Ovary (tissue), 7 donors: ENCODE measurements at regions not wholly inside any gene's neighbourhood (a gene's known extent, or its start where the extent isn't known, plus 50 kb on each side); places are given as distances from the start of the nearest gene placed in this dataset.

Experiments
- DNase-seq, 5 donors: peaks; one replicate each; pipeline ENCODE4 v3.0.0-alpha.2; 2019 to 2020
- H3K27ac ChIP-seq, 2 donors: fragments of 200-600 bp; one replicate each; pipeline versions ENCODE4 v1.5.1 to v1.8.0; 2019 to 2022
- H3K27me3 ChIP-seq: fragments of 200-600 bp; one replicate; pipeline ENCODE4 v1.8.0; 2022
- H3K36me3 ChIP-seq: fragments of 200-600 bp; sonication (generic); one replicate; pipeline ENCODE4 v1.5.1; 2019
- H3K4me1 ChIP-seq: one replicate; pipeline ENCODE4 v1.8.1; 2013; ENCODE audit warnings: mild to moderate bottlenecking, moderate library complexity; ENCODE audit not compliant: insufficient read depth
- H3K4me3 ChIP-seq: fragments of 200-600 bp; sonication (generic); one replicate; pipeline ENCODE4 v1.5.1; 2017
- H3K9me3 ChIP-seq, 2 donors: fragments of 200-600 bp in 1 of 2; sonication (generic) in 1 of 2; one replicate each; pipeline versions ENCODE4 v1.5.1 to v1.8.1; 2013 to 2019; ENCODE audit warnings: mild to moderate bottlenecking in 1 of 2, moderate library complexity in 1 of 2
- CTCF ChIP-seq, 3 donors: fragments of 450-650 bp in 2 of 3; fragments of 200-600 bp in 1 of 3; IDR thresholded peaks; one replicate each; pipeline versions ENCODE4 v1.5.1 to v1.8.0; 2016 to 2022; ENCODE audit warnings: antibody characterized with exemption in 3 of 3, mild to moderate bottlenecking in 1 of 3
- EP300 ChIP-seq: sonication (generic); formaldehyde crosslinking; IDR thresholded peaks from one replicate; pipeline ENCODE4 v1.6.1; 2017; ENCODE audit warnings: antibody characterized with exemption
- POLR2A ChIP-seq: fragments of 450-650 bp; IDR thresholded peaks from one replicate; pipeline ENCODE4 v1.6.1; 2017; ENCODE audit warnings: antibody characterized with exemption, mild to moderate bottlenecking, moderate library complexity
- WGBS, 3 donors: extraction: QIAGEN DNeasy Blood & Tissue Kit in 1 of 3; methylation state at CpG; one replicate each; pipeline versions ENCODE4 v1.1.5 to v1.1.7; 2013 to 2017; 5-methylcytosine and 5-hydroxymethylcytosine counted together
- intact Hi-C, 4 donors: fragments of 100-400 bp; cut with DNase I; formaldehyde crosslinking; loops; one replicate each; pipeline versions ENCODE4 v1.11.0 to v1.15.1; 2022 to 2023
- donor health status: DM: no; HTN: no; CAD: no; lungs with moderate emphysema.
- donor health status: DM: no; HTN: no; CAD: no.
- donor health status: Bipolar disorder and iron deficiency.
- donor health status: DM: no; HTN: no; CAD: no.
- donor health status: DM: yes; HTN: yes; CAD: no.

- DNase-seq: no peak
- no peaks in the 10 kb centered on the region for H3K27me3 ChIP-seq
- H3K9me3 ChIP-seq: no peaks in the 10 kb centered on the region
- H3K27ac ChIP-seq: no peak overlapping the region
- no peak overlapping the region for H3K4me3 ChIP-seq
- H3K36me3 ChIP-seq: no peaks in the 10 kb centered on the region
- H3K4me1 ChIP-seq: no peaks in the 10 kb centered on the region
- intact Hi-C loops: no loop called here
- no peak for TF ChIP-seq CTCF (IDR thresholded peaks at IDR 0.05)
- WGBS, 3 donors: 89 to 93% (median 92%) methylated on average over 2 of the region's 2 CpGs
Observed at GRCh38 chr12:13716119-13716518, 265.3 kb downstream of the GRIN2B start.

- Histone ChIP-seq H3K27ac (no peak overlapping the region), H3K27me3 (no peaks in the 10 kb centered on the region), H3K36me3 (no peaks in the 10 kb centered on the region), H3K4me1 (no peaks in the 10 kb centered on the region), H3K9me3 (no peaks in the 10 kb centered on the region), H3K4me3 (no peak overlapping the region)
- DNase-seq: no peak
- TF ChIP-seq POLR2A: no peak
- no peak for TF ChIP-seq EP300
- TF ChIP-seq CTCF (IDR thresholded peaks at IDR 0.05): no peak
- WGBS, 3 donors: 55 to 63% (median 62%) methylated on average over 4 of the region's 4 CpGs
- intact Hi-C loops: no loop called here
Observed at GRCh38 chr12:13713556-13714410, 267.6 kb downstream of the GRIN2B start.

GRCh38 chr12:13707829-13708228, 273.6 kb downstream of the GRIN2B start:
- H3K27me3 ChIP-seq: no peaks in the 10 kb centered on the region
- H3K4me3 ChIP-seq: no peak overlapping the region
- intact Hi-C loops: no loop called here
- TF ChIP-seq CTCF (IDR thresholded peaks at IDR 0.05): no peak
- H3K27ac ChIP-seq: no peak overlapping the region
- 85 to 93% (median 91%) methylated on average over 1 of the region's 1 CpG for WGBS, 3 donors
- H3K9me3 ChIP-seq: no peaks in the 10 kb centered on the region
- no peak for DNase-seq
- no peaks in the 10 kb centered on the region for H3K4me1 ChIP-seq
- no peaks in the 10 kb centered on the region for H3K36me3 ChIP-seq

- no peaks in the 10 kb centered on the region for H3K27me3 ChIP-seq
- no peaks in the 10 kb centered on the region for H3K4me1 ChIP-seq
- H3K27ac ChIP-seq: no peak overlapping the region
- DNase-seq: no peak
- no peak overlapping the region for H3K4me3 ChIP-seq
- WGBS, 3 donors: 26 to 59% (median 29%) methylated on average over 5 of the region's 5 CpGs
- H3K36me3 ChIP-seq: no peaks in the 10 kb centered on the region
- TF ChIP-seq EP300: no peak
- TF ChIP-seq POLR2A: no peak
- no peak for TF ChIP-seq CTCF (IDR thresholded peaks at IDR 0.05)
- no peaks in the 10 kb centered on the region for H3K9me3 ChIP-seq
- intact Hi-C loops: no loop called here
Observed at GRCh38 chr12:13702381-13702780, 279.0 kb downstream of the GRIN2B start.
